Right hindlimb (tissue), 1 donor: ENCODE measurements at regions not wholly inside any gene's neighbourhood (a gene's known extent, or its start where the extent isn't known, plus 50 kb on each side); places are given as distances from the start of the nearest gene placed in this dataset.
"Not testable (repeated sequence)": the region's sequence is repeated elsewhere in the genome, so short reads cannot be mapped to it uniquely, and the experiment has no call there.

Experiments used
- DNase-seq: peaks from one replicate; pipeline ENCODE4 v3.0.0-alpha.2; 2018

DNA sequence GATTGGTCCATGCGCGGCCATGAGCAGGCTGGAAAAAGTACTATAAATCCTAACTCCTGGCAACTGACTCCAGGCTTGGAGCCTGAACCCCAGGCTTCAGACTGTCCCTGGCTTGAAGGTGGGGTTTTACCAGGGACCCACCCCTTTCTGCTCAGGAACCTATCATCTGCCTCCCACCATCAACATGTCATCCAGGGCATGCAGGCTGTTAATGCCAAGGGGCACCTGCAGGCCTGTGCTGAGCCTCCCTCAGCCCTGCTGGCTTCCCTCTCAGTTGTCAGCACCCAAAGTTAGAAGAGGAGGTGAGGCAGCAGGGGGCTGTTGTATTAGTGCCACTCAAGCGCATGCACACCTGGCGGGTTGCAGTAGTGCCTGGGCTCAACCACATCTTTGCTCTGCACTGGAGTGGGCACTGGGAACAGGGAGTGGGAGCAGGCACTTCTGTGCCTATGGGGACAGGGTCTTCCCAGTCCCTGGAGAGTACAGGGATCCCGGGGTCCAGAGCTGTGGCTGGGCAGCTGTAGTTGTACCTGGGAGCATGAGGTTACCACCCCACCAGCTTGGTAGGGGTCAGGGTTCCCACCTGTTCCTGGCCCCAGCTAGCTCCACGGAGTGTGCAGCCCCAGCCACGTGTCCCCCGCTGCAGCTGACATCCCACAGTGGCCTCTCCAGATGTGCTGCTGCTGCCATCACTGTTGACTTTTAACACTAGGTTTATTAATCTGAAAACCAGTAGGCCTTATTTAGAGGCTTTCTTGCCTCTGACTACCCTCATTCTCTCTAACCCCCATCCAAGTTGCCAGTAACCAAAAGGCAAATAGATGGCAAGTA, 306.2 kb upstream of the RIOK2 start:
- DNase-seq, result no peak

DNA sequence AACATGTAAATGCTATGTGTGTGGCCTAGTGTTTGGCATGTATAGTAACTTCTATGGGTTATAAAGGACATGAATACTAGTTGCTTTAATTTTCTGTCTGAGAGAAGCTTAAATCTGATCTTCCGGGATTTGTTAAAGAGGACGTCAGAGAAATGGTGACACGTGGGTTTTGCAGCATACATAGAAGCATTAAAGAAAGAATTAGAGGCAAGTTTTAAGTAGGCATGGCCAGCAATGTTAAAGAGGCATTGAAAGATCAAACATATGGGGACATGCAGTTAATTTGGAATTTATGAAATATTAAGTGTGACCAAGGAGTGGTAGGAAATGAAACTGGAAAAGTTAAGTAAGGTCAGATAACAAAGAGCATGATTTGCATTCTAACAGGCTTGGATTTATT, 311.4 kb upstream of the RIOK2 start:
- DNase-seq, result no peak

DNA sequence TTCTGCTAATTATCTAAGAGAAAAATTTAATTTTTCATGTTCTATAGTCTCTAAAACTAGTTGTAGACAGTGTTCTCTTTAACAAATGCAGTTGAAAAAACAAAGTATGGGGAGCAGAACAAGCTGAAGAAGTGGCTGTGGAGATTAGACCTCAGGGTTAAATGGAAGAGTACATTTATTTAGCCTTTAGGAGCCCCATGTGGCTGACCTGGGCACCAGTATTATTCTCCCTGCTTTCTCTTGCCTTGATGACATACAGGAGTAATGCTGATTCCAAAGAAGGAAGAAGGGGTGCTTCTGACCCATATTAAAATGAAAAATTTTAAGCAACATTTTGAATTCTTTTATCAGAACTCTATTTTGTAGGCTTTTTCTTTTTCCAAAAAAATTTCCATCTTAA, 312.3 kb upstream of the RIOK2 start:
- DNase-seq, result no peak

DNA sequence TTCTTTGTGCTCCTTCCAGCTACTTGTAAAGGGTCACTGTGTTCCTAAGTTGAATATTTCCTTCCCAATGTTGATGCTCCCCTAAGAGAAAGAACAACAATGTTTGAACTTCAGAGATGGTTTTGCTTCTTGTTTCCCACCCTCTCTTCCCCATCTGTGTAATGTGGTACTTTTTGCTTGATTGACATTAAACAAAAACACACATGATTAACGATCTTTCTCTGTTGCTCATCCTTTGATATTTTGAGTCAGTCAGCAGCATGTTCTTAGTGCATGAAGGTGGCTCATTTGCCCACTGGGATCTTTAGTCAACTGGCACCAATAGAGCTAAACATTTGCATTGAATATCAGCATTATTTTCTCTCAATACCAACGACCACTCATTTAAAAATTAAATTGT, 313.0 kb upstream of the RIOK2 start:
- no peak for DNase-seq

DNA sequence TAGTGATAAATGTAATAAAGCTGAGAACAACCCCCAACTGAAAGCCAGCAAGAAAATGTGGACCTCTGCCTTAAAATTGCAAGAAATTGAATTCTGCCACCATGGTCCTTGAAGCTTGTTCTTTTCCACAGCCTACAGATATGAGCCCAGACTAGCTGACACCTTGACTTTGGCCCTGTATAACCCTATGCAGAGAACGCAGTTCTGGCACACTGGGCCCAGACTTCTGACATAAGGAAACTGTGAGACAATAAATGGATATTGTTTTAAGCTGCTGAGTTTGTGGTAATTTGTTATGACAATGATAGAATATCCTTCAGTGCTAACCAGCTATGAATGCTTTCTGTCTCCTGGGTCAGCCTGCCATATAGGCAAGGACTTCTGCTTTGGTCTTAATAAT, 315.6 kb upstream of the RIOK2 start:
- no peak for DNase-seq

DNA sequence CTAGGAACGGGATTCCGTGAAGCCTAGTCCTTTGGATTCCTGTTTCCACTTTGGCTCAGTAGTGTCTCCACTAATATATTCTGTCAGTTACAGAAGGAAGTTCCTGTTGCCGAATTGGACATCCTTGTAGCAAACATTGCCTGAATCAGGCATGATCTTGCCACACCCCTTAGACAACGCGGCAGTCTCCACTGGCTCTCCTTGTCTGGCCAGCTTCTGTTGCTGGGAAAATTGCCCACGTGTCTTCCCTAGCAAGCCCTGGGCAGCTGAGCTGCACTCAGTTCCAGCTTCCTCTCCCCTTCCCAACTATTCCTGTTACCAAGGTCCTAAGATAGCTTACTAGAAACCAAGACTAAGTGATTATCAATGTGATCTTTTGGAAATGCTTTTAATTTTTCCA, 316.6 kb upstream of the RIOK2 start:
- peak; percentile 19 for DNase-seq

DNA sequence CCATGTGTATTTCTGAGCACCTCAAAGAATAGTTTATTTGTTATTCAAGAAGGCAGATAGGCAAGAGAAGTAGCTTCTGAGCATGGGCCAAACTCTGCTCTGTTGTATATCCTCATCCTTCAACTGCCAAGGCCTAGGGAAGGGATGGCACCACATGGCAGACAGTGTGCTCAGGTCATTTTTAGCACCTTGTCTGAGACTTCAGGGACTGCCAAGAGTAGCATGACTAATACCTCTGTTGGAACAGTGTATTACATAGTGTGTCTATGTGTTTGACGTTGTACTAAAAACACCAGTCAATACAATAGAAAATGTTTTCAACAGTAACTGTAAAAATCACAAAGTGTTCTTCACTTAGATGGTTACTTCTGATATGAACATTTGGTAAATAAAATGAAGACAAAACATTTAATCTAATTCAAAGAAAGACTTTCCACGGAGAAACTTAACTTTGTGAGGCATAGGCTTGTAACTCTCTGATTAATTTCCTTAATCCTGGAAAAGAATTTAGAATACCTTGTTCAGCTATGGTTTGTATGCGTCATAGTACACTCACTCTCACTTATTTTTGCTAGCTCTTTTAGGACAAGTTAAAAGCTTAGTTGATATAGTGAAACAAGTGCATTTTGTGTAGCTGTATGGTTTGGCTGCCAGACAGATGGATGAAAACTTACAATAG, 318.4 kb upstream of the RIOK2 start:
- DNase-seq, result no peak

DNA sequence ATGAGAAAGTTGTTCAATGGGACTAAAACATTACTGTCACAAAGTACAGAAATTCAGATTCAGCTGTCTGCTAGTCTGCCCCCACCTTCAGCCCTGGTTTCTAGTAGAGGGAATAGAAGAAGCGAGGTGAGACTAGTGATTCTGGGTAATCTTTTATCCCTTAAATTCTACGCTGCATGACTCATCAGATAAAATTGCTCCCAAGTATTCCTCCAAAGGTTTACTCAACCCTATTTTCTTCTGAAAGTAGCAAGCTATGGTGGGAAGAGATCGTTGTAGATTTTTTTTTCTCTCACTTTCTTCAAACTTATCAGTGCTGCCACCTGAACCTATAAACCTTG, 318.9 kb upstream of the RIOK2 start:
- DNase-seq, result no peak

DNA sequence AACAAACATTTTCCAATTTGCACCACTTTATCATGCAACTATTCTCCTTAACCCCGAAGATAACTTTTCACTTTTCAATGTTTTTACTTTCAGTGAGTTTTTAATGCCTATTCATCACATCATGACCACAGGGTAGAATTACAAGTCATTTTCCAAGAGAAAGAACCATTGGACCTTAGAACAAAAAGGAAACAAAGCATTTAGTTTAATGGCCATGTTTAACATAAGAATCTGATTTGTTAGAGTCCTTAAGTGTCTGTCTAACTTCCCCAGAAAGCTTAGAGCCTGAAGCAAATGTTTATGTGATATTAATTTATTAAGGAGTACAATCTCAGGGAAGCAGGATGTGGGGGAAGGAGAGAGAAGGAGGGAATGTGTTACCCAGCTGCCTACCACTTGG, 325.8 kb upstream of the RIOK2 start:
- DNase-seq, result no peak

DNA sequence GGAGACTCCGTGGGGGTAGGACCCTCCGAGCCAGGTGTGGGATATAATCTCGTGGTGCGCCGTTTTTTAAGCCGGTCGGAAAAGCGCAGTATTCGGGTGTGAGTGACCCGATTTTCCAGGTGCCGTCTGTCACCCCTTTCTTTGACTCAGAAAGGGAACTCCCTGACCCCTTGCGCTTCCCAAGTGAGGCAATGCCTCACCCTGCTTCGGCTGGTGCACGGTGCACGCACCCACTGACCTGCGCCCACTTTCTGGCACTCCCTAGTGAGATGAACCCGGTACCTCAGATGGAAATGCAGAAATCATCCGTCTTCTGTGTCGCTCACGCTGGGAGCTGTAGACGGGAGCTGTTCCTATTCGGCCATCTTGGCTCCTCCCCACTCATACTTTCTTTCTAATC, 336.5 kb upstream of the RIOK2 start:
- not testable (repeated sequence) for DNase-seq

DNA sequence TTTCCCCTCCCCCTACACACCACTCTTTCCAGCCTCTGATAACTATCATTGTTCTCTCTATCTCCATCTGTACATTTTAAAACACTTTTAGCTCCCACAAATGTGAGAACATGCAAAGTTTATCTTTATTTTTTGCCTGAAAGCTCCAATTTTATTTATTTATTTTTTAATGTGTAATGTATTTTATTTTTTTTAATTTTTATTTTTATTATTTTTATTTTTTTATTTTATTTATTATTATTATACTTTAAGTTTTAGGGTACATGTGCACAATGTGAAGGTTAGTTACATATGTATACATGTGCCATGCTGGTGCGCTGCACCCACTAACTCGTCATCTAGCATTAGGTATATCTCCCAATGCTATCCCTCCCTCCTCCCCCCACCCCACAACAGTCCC, 340.3 kb upstream of the RIOK2 start:
- DNase-seq, result not testable (repeated sequence)

DNA sequence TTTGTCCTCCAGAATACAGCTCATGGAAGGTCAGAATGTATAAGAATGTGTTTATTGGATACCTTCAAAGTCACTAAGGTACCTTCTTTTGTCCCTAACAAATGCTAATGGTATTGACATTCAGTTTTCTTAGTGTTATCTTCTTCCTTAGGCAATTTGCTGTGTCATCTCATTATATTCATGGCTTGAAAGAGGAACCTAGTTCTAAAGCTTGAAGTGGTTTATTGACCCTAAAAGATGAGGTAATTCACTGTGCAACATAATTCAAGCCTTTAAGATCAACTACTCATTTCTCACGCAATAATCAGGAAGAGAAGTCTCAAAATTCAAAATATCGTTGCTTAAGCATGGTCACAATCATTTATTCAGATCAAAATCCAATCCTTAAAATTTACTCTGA, 342.7 kb upstream of the RIOK2 start:
- DNase-seq, result no peak

DNA sequence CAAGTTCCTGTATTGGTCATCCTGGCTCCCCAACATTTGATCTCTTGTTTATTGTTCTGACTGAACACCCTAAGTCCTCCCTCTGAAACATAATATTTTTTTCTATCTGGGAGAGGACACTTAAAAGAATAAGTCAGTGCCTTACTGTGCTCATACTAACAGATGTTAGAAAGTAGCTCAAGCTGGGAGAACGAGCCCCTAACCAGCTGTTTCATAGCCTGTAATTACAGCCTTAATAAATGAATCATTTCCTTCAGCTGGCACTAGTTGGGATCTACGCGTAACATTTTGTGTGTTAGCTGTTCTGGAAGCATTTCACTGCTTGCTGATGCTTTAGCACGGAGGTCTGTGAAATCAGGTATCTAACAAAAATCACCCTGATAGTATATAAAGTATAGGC, 345.9 kb upstream of the RIOK2 start:
- peak; percentile 53 for DNase-seq

DNA sequence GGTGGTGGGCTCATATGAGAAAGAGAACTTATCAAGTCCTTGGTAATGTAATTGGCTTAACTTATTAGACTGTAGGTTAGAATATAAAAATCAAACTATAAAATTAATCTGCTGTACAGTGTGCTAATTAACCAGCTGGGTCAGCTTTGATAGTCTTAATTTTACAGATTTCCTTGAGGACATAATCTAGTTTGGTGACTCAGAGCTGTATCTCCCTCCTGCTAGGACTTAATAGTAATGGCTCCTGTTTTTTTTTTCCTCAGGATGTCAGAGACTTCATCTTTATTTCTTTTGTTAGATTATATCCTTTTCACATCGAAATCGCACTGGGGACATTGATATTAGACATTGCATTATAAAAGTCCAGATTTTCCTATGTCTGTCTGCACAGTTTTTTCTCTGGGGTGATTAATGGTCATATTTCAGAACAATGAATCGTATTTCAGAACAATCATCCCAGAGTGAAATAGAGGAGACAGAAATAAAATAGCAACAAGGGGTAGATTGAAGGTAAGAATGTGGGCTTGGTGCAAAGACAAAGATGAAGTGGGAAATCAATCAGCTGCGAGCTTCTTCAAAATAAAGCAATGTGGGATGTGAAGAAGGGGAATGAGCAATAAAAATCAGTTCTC, 346.4 kb upstream of the RIOK2 start:
- no peak for DNase-seq

DNA sequence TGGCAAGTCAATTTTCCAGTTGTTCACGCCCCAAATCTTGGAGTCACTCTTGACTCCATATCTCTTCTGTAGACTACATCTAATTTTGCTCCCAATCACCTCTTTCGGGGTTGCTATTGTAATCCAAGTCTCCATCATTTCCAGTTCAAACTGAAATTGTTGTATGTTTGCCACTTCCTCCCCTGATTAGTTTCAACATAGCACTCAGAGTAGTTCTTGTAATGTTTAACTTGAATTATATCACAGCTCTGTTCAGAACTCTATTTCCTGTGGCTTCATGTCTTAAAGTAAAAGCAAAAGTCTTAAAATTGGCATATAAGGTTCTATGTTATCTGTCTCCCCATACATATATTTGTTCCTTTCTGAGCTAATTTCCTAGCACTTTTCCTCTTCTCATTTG, 348.5 kb upstream of the RIOK2 start:
- no peak for DNase-seq

DNA sequence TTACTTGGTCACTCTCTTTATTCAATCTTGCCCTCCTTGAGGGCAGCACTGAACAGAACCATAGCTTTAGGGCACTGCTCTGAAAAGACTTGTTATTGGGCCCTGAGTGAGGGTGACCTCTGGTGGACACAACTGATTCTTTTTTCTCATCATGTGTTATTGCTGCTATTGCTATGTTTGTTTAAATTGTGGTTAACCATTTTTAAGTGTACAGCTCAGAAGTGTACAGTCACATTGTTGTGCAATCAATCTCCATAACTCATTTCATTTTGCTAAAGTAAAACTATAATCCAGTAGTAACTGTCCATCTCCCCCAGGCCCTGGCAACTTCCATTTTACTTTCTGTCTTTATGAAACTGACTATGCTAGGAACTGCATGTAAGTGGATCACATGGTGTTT, 351.1 kb upstream of the RIOK2 start:
- DNase-seq, result peak; percentile 30

DNA sequence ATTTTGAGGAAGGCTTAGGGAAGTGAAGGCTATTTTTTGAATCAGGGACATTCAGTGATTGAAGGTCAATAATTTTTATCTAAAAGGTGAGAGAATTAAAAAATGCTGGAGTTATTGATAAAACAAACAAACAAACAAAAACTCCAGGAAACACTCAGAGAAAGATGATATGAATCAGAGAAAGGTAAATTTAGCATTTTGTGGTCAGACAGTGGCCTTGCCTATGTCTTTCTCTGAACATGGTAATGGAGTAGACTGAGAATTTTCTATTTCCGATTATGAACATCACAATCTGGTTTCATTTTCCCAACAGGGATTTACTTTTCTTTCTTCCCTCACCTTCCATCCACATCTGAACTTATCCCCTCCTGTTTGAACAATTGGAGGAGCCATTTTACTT, 353.6 kb upstream of the RIOK2 start:
- no peak for DNase-seq

DNA sequence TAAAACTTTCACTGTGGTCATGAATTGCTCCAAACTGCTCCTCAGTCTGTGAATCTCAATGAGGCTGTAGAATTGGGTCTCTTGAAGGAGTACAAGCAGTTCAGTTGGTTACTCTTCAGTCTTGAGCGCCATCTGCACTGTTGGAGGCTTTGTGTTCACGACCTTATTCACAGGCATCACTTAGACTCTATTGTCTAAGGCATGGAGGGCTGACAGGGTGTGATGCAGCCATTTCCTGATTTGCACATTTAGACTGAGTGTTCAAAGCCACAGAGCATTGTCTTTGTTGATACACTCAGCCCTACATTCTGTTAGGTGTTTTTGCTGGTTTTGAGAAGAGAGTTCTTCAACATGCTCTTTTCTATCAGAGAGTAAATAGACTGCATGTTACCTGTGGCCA, 355.9 kb upstream of the RIOK2 start:
- no peak for DNase-seq

DNA sequence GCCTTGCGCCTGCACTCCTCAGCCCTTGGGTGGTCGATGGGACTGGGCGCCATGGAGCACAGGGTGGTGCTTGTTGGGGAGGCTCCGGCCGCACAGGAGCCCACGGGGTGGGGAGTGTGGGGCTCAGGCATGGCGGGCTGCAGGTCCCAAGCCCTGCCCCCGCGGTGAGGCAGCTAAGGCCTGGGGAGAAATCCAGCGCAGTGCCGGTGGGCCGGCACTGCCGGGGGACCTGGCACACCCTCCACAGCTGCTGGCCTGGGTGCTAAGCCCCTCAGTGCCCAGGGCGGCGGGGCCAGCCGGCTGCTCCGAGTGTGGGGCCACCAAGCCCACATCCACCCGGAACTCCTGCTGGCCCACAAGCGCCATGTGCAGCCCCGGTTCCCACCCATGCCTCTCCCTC, 358.8 kb upstream of the RIOK2 start:
- no peak for DNase-seq

DNA sequence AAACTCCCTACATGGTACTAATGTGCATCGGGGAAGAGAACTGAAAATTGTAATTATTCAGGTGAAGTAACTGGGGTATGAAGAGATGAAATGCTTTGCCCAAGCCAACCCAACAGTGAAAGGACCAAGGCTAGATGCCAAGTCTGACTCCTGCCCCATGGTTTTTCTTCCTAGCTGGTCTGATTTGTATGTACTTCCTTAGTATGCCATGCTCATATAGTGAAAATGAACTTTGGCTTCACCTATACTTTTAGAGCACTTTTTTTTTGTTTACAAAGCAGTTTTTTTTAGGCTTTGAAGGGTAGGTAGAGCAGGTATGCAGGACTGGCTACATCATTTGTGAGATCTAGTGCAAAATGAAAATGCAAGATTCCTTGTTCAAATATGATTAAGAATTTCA, 359.4 kb upstream of the RIOK2 start:
- no peak for DNase-seq

DNA sequence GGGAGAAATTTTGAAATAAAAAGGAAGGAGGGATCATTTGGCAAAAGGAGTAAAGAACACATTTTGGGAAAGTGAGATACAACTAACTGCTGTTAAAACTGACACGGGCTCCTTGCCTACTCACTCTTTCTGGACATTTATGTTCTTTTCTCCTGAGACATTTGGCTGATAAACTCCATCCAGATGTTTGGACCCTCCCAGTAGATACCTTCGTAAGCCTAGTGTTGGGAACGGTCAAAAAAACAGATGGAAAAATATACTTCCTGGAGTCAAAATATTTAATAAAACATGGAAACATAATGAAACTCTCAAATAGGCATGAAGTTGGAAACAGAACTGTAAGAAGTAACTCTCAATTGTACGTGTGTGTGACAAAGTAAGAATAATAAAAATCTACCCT, 360.1 kb upstream of the RIOK2 start:
- DNase-seq, result no peak

DNA sequence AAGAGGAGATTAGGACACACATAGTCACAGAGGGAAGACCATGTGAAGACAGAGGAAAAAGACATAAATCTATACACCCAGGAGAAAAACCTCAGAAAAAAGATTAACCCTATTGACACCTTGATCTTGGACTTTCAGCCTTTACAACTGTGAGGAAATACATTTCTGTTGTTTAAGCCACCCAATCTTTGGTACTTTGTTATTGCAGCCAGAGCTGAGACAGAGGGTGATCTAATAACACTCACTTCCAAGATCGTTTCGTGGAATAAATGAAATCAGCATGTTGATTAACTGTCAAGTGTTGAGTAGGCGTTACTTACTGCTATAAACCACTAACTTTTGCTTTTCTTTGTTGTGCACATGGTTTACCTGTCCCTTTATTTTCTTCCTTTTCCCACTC, 361.2 kb upstream of the RIOK2 start:
- DNase-seq, result no peak

DNA sequence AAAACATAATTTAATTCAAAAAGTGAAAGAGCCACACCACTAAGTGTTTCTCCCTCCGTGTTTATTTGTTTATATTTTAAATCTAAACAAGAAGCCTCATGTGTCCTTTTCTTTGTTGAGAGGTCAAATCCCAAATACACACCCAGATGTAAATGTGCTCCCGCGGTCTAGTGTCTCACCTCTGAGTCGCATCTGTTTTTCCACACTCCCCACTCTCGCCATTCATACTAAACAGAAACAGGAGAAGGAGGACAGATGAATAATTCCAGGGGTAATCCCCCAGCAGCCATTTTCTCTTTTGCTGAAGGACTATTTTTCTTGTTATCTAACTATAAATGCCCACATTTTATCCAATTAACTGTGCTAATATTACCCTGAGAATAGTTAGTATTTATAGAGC, 361.6 kb upstream of the RIOK2 start:
- no peak for DNase-seq

DNA sequence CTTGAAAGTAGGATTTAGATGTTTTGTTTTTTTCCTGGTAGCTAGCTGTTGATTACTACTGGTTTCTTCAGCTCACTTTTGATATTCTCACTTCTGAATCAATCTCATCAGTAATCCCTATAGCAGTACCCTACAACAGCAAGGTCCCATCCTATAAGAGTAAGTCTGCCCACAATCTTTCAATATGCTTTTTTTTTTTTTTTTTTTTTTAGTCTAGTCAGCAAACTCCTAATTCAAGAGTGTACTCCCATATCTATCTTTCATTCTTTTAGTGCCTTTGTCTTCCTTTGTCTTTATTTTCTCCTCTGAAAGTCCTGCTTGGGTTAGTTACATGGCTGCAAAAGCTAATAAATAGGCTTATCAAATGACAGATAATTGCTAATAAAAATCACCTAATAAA, 362.4 kb upstream of the RIOK2 start:
- no peak for DNase-seq
